GM19468 (cell line): ENCODE measurements at regions not wholly inside any gene's neighbourhood (a gene's known extent, or its start where the extent isn't known, plus 50 kb on each side); places are given as distances from the start of the nearest gene placed in this dataset.
"Not testable (repeated sequence)": the region's sequence is repeated elsewhere in the genome, so short reads cannot be mapped to it uniquely, and the experiment has no call there.

Source experiments
- ATAC-seq: cut with Tn5 transposase; IDR thresholded peaks from one replicate; pipeline ENCODE4 v1.9.1; 2021; ENCODE audit warnings: mild to moderate bottlenecking, moderate library complexity, moderate number of reproducible peaks; ENCODE audit not compliant: unreplicated experiment; ENCODE audit errors: extremely low read depth

DNA sequence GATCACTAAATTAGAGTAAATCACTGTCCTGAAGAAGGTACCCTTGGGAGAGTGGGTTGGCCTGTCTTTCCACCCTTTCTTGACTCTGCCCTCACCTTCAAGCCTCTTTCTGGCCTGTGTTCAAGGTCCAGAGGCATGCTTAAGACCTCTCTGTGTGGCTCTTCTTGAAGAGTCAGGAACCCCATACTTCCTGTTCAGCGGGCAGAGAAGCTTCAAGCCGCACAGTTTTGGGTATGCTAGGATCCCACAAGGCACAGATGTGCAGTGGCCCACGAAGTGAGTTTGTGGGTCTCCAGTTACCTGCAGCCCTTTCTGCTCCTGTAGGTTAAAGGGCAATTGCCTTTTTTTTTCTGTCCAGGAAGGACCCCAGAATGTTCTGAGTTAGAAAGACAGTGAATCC, 185.4 kb downstream of the FAM72C start:
- ATAC-seq: not testable (repeated sequence)

- not testable (repeated sequence) for ATAC-seq
Measured at GRCh38 chr1:143785883-143786282, 185.9 kb downstream of the FAM72C start.

- ATAC-seq: not testable (repeated sequence)
Measured at GRCh38 chr1:143784239-143784882, 187.4 kb downstream of the FAM72C start.

- ATAC-seq: not testable (repeated sequence)
Measured at GRCh38 chr1:143778178-143778577, 193.6 kb downstream of the FAM72C start.

DNA sequence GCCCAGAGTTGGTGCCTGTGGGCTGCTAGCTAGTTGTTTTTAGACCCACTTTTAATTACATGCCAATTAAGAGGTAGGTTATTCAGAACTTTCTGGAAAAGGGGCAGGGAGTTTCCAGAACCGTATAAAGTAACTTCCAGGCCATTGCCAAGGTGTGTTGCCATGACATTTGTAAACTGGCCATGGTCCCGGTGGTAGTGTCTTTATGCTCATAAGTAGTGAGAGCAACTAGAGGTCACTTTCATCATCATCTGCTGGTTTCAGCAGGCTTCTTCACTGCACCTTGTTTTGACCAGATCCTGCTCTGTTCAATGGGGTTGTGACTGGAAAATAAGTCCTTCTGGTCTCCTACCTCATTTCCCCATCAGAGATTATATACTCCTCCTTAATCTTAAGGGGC, 207.0 kb downstream of the FAM72C start:
- ATAC-seq: not testable (repeated sequence)

DNA sequence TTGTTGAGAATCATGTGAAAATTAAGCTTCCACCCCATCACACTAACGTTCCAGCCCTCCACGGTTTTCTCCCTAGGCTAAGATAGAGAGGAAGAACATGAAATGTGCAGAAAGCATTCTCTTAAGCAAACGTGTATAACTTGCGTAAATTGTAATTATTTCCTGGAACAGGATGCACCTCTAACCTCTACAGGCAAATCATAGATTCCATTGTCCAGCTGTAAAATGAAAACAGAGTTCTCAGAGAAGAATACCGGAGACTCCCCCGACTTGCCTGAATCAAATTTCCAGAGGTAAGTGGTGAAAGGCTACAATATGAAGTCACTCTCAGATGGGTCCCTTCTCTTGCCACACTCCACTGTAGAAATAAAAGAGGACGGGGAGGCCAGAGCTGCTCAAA, 211.4 kb downstream of the FAM72C start:
- ATAC-seq: not testable (repeated sequence)

GRCh38 chr1:143755961-143756360, 215.8 kb downstream of the FAM72C start:
- not testable (repeated sequence) for ATAC-seq

DNA sequence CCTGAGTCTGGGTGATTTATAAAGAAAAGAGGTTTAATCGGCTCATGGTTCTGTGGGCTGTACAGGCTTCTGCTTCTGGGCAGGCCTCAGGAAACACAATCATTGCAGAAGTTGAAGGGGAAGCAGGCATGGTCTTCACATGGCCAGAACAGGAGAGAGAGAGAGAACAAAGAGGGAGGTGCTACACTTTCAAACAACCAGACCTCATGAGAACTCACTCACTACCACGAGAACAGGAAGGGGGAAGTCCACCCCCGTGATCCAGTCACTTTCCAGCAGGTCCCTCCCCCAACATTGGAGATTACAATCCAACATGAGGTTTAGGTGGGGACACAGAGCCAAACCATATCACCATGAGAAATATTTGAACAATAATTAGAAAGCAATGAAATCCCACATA, 222.9 kb downstream of the FAM72C start:
- no peak for ATAC-seq

DNA sequence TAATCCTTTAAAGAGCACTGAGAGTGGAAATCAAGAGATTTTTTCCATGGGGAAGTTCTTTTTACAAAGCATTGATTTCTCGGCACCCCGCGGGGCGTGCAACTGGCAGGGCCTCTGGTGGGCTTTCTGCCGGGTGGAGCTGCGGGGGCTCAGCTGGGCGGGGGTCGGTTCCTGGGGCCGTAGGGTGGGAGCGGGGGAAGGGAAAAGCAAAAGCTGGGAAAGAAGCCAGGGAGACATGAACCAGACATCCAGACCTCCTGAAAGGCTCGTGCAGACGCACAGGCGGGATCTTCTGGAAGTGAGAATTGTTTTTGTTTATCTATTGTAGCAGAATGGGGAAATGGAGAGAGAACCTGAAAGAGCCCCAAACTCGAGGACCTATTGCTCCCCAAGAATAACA, 235.2 kb downstream of the FAM72C start:
- no peak for ATAC-seq

GRCh38 chr1:143735764-143736461, 235.9 kb downstream of the FAM72C start:
- no peak for ATAC-seq

- ATAC-seq: not testable (repeated sequence)
Measured at GRCh38 chr1:143734261-143734660, 237.5 kb downstream of the FAM72C start.

DNA sequence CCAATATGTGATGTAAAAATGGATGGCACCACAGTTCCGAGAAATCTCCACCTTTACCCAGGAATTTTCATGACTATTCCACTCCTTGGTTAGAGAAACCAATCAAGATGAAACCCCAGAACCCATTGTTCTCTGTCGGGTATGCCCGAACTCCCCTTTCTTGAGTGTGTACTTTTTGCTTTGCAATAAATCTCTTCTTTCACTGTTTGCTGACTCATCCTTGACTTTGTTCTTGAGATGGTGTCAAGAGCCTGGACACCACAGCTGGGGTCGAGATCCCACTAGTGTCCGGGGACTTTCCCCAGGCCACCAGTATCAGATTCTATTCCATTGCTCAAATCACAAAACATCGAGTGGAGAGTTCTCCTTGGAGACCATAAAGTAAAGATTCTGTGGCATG, 240.9 kb downstream of the FAM72C start:
- ATAC-seq: not testable (repeated sequence)

- ATAC-seq: peak; percentile 57
Measured at GRCh38 chr1:143729449-143730111, 242.2 kb downstream of the FAM72C start.

GRCh38 chr1:143728802-143729448, 242.9 kb downstream of the FAM72C start:
- peak; percentile 60 for ATAC-seq

DNA sequence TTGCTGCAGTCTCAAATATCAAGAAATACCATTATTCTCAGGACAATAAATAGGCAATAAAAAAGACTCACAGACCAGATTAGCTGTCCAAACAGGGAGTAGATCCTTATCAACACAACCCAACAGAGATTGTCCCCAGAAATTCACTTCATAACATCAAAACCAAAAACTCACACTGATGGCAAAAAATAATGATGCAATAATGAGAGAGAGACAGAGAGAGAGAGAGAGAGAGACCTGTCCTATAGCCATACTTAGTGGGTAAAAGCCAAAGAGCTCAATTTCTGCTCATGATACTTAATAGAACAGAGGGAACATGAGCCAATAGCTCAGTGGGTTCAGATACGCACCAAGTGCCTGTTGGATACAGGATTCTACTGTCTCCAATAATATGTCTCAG, 244.5 kb downstream of the FAM72C start:
- ATAC-seq: no peak

DNA sequence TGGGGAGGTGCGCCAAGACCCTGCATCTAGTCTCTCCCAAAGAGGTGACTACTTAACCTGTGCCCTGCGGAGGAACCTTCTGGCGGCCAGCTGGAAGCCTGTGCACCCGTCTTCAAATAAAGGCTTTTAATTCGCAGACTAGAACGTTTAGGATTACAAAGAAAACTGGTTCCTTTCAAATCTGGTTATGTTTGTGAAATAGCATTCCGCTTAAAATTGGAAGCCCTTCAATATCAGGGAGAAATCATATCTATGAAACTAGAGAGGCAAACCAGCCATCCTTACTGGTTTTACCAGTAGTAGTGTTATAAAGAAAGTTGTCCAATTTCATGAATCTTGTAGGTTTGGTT, 250.8 kb downstream of the FAM72C start:
- ATAC-seq: no peak

- no peak for ATAC-seq
Measured at GRCh38 chr1:143720087-143721023, 251.4 kb downstream of the FAM72C start.

DNA sequence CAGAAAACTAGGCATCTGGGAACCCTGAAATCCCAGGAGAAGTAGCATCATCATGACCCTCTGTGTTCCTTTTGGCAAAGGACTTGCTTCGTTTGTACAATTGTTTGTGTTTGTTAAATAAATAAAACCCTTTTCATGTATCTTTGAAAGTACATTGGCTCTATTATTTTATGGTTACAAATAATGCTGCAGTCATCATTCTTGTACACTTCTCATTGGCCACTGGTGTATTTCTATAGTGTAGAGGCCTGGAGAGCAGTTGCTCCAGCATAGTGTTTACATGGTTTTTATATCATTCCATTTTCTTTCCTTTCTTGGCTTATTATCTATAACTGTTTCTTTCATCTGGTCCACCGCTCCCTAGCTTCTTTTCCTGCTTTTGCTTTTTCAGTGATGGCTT, 253.3 kb downstream of the FAM72C start:
- ATAC-seq: no peak

- ATAC-seq: no peak
Measured at GRCh38 chr1:143718021-143718420, 253.8 kb downstream of the FAM72C start.

GRCh38 chr1:143717434-143717833, 254.4 kb downstream of the FAM72C start:
- no peak for ATAC-seq
